MCF 10A (cell line): ENCODE measurements at regions not wholly inside any gene's neighbourhood (a gene's known extent, or its start where the extent isn't known, plus 50 kb on each side); places are given as distances from the start of the nearest gene placed in this dataset.
"Not testable (repeated sequence)": the region's sequence is repeated elsewhere in the genome, so short reads cannot be mapped to it uniquely, and the experiment has no call there.

Experiments used
- BruUV-seq: library from RNA; stranded (reverse); fragments of 400-500 nt; replicated peaks from 2 replicates; lab custom pipeline; 2021; lab: Mats Ljungman, UMichigan
- CTCF ChIA-PET: fragments of 300-600 bp; sonication (Branson Sonifier 250); formaldehyde crosslinking; extraction: SDS; loops from one replicate; lab custom pipeline; 2021; ENCODE audit warnings: antibody characterized with exemption, inconsistent platforms; lab: Yijun Ruan, JAX
- POLR2A ChIA-PET: fragments of 300-600, 350-650 bp; sonication (Branson Sonifier 250); formaldehyde crosslinking; extraction: SDS; loops from one replicate; lab custom pipeline; 2020; ENCODE audit warnings: antibody characterized with exemption, inconsistent platforms; lab: Yijun Ruan, JAX
- DNase-seq: peaks from one replicate; pipeline ENCODE4 v3.0.0-alpha.2; 2018; ENCODE audit not compliant: unreplicated experiment
- H3K27ac Mint-ChIP-seq: one replicate; pipeline ENCODE4 v1.8.0; 2022; ENCODE audit warnings: mild to moderate bottlenecking, low read depth, mixed read lengths; ENCODE audit not compliant: unreplicated experiment
- H3K27me3 Mint-ChIP-seq: one replicate; pipeline ENCODE4 v1.8.0; 2022; ENCODE audit warnings: mixed read lengths; ENCODE audit not compliant: insufficient read depth, unreplicated experiment
- H3K36me3 Mint-ChIP-seq: one replicate; pipeline ENCODE4 v1.8.0; 2022; ENCODE audit warnings: mild to moderate bottlenecking, moderate library complexity, mixed read lengths; ENCODE audit not compliant: insufficient read depth, unreplicated experiment
- H3K4me1 Mint-ChIP-seq: one replicate; pipeline ENCODE4 v1.8.0; 2022; ENCODE audit warnings: mixed read lengths; ENCODE audit not compliant: insufficient read depth, unreplicated experiment
- H3K4me3 Mint-ChIP-seq: one replicate; pipeline ENCODE4 v1.8.0; 2022; ENCODE audit warnings: mild to moderate bottlenecking, moderate library complexity, mixed read lengths; ENCODE audit not compliant: unreplicated experiment
- H3K9me3 Mint-ChIP-seq: one replicate; pipeline ENCODE4 v1.8.0; 2022; ENCODE audit warnings: mixed read lengths; ENCODE audit not compliant: unreplicated experiment
- CTCF ChIP-seq: fragments of 200-600 bp; IDR thresholded peaks from one replicate; pipeline ENCODE4 v1.8.0; 2022; ENCODE audit warnings: antibody characterized with exemption, mild to moderate bottlenecking; ENCODE audit not compliant: unreplicated experiment
- intact Hi-C: fragments of 100-400 bp; cut with micrococcal nuclease; formaldehyde crosslinking; loops from 2 replicates; pipeline ENCODE4 v1.14.1; 2022

DNA sequence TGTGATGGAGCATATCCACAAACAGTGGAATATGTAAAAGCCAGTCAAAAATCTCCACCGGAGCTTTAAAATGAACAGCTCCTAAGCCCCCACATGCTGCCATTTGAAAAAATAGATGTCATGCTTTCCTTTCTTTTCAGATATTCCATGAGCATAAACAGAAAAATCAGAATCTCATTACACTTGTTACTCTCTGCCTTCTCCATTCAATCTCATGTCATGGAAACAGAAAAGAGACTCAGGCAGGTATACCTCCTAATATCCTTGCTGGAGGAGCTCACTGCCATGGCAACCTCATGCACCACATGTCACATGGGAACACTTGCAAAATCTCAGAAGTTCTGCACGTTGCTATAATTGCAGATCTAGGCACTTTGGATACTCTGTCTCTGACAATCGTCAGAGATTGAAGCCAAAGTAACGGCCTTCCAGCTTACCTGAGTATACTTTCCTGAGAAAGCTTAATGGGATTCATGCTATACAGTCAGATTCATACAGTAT is 317.0 kb upstream of the ADAMTS9 start:
- no peaks in the 10 kb centered on the region for H3K9me3 Mint-ChIP-seq
- peaks cover 23% of the 10 kb centered on the region for H3K4me1 Mint-ChIP-seq
- BruUV-seq = no TSS peak
- H3K27ac Mint-ChIP-seq = no peak overlapping the region
- TF ChIP-seq CTCF = no peak
- ChIA-PET CTCF (interaction anchor here (0.6 to 0.7 kb wide), 3 partner anchors 135 to 782 kb away, joined by 3 to 4 read pairs (median 4); no protein-coding TSS in a partner anchor), POLR2A (no interaction called here)
- no peaks in the 10 kb centered on the region for H3K36me3 Mint-ChIP-seq
- no peak for DNase-seq
- no peaks in the 10 kb centered on the region for H3K27me3 Mint-ChIP-seq
- intact Hi-C loops = no loop called here
- H3K4me3 Mint-ChIP-seq = no peak overlapping the region

DNA sequence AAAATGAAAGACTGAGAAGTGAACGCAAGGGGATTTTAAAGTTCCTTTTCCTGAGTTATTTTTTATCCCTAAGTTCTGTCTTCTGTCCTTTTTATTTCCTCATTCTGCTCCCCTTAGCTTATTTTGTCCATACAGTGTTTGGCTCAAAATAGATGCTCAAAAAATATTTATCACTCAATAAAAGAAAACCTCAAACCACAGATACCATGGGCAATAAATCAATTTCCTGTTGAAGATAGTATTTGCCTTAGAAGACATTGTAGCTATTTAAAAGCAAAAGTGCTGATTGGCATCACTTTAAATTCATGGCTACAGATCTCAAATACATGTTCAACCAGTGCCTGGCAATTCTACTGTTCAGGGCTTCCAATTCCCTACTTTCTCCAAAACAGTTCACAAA is 316.5 kb upstream of the ADAMTS9 start:
- intact Hi-C loops = no loop called here
- DNase-seq = no peak
- TF ChIP-seq CTCF = no peak
- POLR2A ChIA-PET = no interaction called here
- peaks cover 23% of the 10 kb centered on the region for H3K4me1 Mint-ChIP-seq
- H3K36me3 Mint-ChIP-seq = no peaks in the 10 kb centered on the region
- no TSS peak for BruUV-seq
- H3K9me3 Mint-ChIP-seq = no peaks in the 10 kb centered on the region
- H3K27ac Mint-ChIP-seq = no peak overlapping the region
- CTCF ChIA-PET = interaction anchor here (0.6 to 0.7 kb wide), 3 partner anchors 136 to 783 kb away, joined by 3 to 4 read pairs (median 4); no protein-coding TSS in a partner anchor
- H3K4me3 Mint-ChIP-seq = no peak overlapping the region
- H3K27me3 Mint-ChIP-seq = no peaks in the 10 kb centered on the region

GRCh38 chr3:65001119-65001518 is 313.3 kb upstream of the ADAMTS9 start:
- H3K27ac Mint-ChIP-seq, intact Hi-C loops, BruUV-seq, POLR2A ChIA-PET, DNase-seq, H3K9me3 Mint-ChIP-seq, CTCF ChIA-PET, H3K27me3 Mint-ChIP-seq, H3K4me3 Mint-ChIP-seq, H3K36me3 Mint-ChIP-seq, H3K4me1 Mint-ChIP-seq: not testable (repeated sequence)

DNA sequence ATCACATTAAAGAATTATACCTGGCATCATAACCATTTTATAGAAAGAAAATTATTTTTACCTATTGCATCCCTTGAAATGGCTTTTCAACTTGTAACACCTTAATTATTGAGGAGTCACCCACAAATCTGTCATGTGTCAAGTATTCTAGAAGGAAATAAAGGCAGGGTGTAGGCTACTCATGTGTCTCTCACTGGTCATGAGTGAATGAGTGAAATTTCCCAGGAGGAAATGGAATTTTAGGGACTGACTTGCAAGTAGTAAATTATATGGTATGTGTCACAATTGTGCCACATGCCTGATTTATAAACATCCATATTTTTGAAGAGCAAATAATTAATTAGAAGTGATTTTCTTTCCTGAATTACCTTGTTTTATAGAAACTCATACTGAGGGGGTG is 310.5 kb upstream of the ADAMTS9 start:
- ChIA-PET CTCF (no interaction called here), POLR2A (interaction anchor here (0.7 kb wide), 1 partner anchor 368 kb away, joined by 3 read pairs; no protein-coding TSS in a partner anchor)
- Mint-ChIP-seq H3K9me3 (no peaks in the 10 kb centered on the region), H3K27ac (no peak overlapping the region), H3K4me3 (no peak overlapping the region), H3K36me3 (no peaks in the 10 kb centered on the region), H3K4me1 (no peaks in the 10 kb centered on the region), H3K27me3 (no peaks in the 10 kb centered on the region)
- intact Hi-C loops = no loop called here
- no peak for DNase-seq
- no TSS peak for BruUV-seq
- TF ChIP-seq CTCF = no peak
